Gastrocnemius medialis (tissue), 4 donors: ENCODE measurements at regions not wholly inside any gene's neighbourhood (a gene's known extent, or its start where the extent isn't known, plus 50 kb on each side); places are given as distances from the start of the nearest gene placed in this dataset.

ENCODE experiments used
- ATAC-seq, 2 donors: fragments of 150-250 bp; one replicate each; pipeline ENCODE4 v1.9.1; 2016
- DNase-seq, 2 donors: peaks; one replicate each; pipeline ENCODE4 v3.0.0-alpha.2; 2019
- H3K27ac ChIP-seq, 4 donors: fragments of 200-600 bp; sonication (generic); 1 replicate in 1 of 4; 2 replicates in 3 of 4; pipeline ENCODE4 v1.5.1; 2016 to 2018; ENCODE audit warnings: mild to moderate bottlenecking in 2 of 4, moderate library complexity in 1 of 4
- H3K27me3 ChIP-seq, 3 donors: fragments of 200-600 bp; sonication (generic) in 2 of 3; 1 replicate in 1 of 3; 2 replicates in 2 of 3; pipeline versions ENCODE4 v1.5.1 to v1.6.0; 2016 to 2019; ENCODE audit warnings: mild to moderate bottlenecking in 1 of 3, moderate library complexity in 1 of 3
- H3K36me3 ChIP-seq, 2 donors: fragments of 200-600 bp; sonication (generic) in 1 of 2; one replicate each; pipeline ENCODE4 v1.5.1; 2017 to 2018
- H3K4me1 ChIP-seq, 2 donors: fragments of 200-600 bp; sonication (generic) in 1 of 2; one replicate each; pipeline ENCODE4 v1.5.1; 2016 to 2017; ENCODE audit warnings: mild to moderate bottlenecking in 2 of 2
- H3K4me3 ChIP-seq, 4 donors: fragments of 200-600 bp; sonication (generic) in 3 of 4; 1 replicate in 1 of 4; 2 replicates in 3 of 4; pipeline ENCODE4 v1.5.1; 2016 to 2019; ENCODE audit warnings: mild to moderate bottlenecking in 2 of 4
- H3K9me3 ChIP-seq, 3 donors: fragments of 200-600 bp; sonication (generic) in 2 of 3; 1 replicate in 1 of 3; 2 replicates in 2 of 3; pipeline ENCODE4 v1.5.1; 2016 to 2019
- CTCF ChIP-seq, 5 experiments: fragments of 450-650 bp in 3 of 5; fragments of 200-600 bp in 2 of 5; sonication (generic) in 2 of 5; IDR thresholded peaks in 4 of 5; conservative IDR thresholded peaks in 1 of 5; 1 replicate in 4 of 5; 2 replicates in 1 of 5; pipeline ENCODE4 v1.5.1; 2016 to 2019; ENCODE audit warnings: antibody characterized with exemption in 5 of 5, mild to moderate bottlenecking in 3 of 5, moderate library complexity in 3 of 5
- POLR2A ChIP-seq, 2 donors: fragments of 450-650 bp; IDR thresholded peaks; one replicate each; pipeline ENCODE4 v1.6.1; 2017; ENCODE audit warnings: antibody characterized with exemption in 2 of 2, mild to moderate bottlenecking in 2 of 2, moderate library complexity in 2 of 2
- in situ Hi-C, 4 donors: fragments of 200-750 bp; cut with MboI; loops; one replicate each; pipeline versions ENCODE4 v1.15.0 to v1.8.0; 2017; ENCODE audit warnings: low sequenced_read_pairs in 4 of 4
- intact Hi-C: fragments of 100-400 bp; cut with DNase I; formaldehyde crosslinking; loops from one replicate; pipeline ENCODE4 v1.15.1; 2023; ENCODE audit warnings: low total_unique reads

- no peaks in the 10 kb centered on the region for H3K36me3 ChIP-seq
- H3K27me3 ChIP-seq, result no peaks in the 10 kb centered on the region
- in situ Hi-C loops (no loop called here), intact Hi-C loops (no loop called here)
- no peaks in the 10 kb centered on the region for H3K9me3 ChIP-seq
- DNase-seq, result no peak
- H3K4me1 ChIP-seq, result peaks cover 0 to 9% of the 10 kb centered on the region in 2 donors
- no peak overlapping the region for H3K4me3 ChIP-seq
- no peak overlapping the region for H3K27ac ChIP-seq
- no peak for ATAC-seq
- TF ChIP-seq CTCF (IDR thresholded peaks at IDR 0.05 in 4 of 5, conservative IDR thresholded peaks at IDR 0.05 in 1 of 5) (no peak), POLR2A (IDR thresholded peaks at IDR 0.05) (no peak)
These were observed 367.1 kb downstream of the GPD2 start for GRCh38 chr2:156803243-156803642.

GRCh38 chr2:156803967-156804366 is 367.8 kb downstream of the GPD2 start:
- in situ Hi-C loops (no loop called here), intact Hi-C loops (no loop called here)
- Histone ChIP-seq H3K27me3 (no peaks in the 10 kb centered on the region), H3K36me3 (no peaks in the 10 kb centered on the region), H3K4me3 (no peak overlapping the region), H3K4me1 (peaks cover 0 to 9% of the 10 kb centered on the region in 2 donors), H3K9me3 (no peaks in the 10 kb centered on the region), H3K27ac (no peak overlapping the region)
- DNase-seq (no peak), ATAC-seq (no peak)
- no peak for TF ChIP-seq CTCF (IDR thresholded peaks at IDR 0.05 in 4 of 5, conservative IDR thresholded peaks at IDR 0.05 in 1 of 5)
- no peak for TF ChIP-seq POLR2A (IDR thresholded peaks at IDR 0.05)

- H3K9me3 ChIP-seq, result no peaks in the 10 kb centered on the region
- no peaks in the 10 kb centered on the region for H3K27me3 ChIP-seq
- in situ Hi-C loops, result no loop called here
- no peaks in the 10 kb centered on the region for H3K4me1 ChIP-seq
- no peak overlapping the region for H3K27ac ChIP-seq
- TF ChIP-seq POLR2A (IDR thresholded peaks at IDR 0.05), result no peak
- TF ChIP-seq CTCF (IDR thresholded peaks at IDR 0.05 in 4 of 5, conservative IDR thresholded peaks at IDR 0.05 in 1 of 5), result no peak
- intact Hi-C loops, result no loop called here
- no peak for DNase-seq
- no peak overlapping the region for H3K4me3 ChIP-seq
- no peak for ATAC-seq
- H3K36me3 ChIP-seq, result no peaks in the 10 kb centered on the region
These were observed 373.9 kb downstream of the GPD2 start for GRCh38 chr2:156810094-156810493.

- intact Hi-C loops (no loop called here), in situ Hi-C loops (no loop called here)
- no peak for ATAC-seq
- TF ChIP-seq POLR2A (IDR thresholded peaks at IDR 0.05) (no peak), CTCF (IDR thresholded peaks at IDR 0.05 in 4 of 5, conservative IDR thresholded peaks at IDR 0.05 in 1 of 5) (no peak)
- H3K4me3 ChIP-seq, result no peak overlapping the region
- H3K9me3 ChIP-seq, result no peaks in the 10 kb centered on the region
- no peak for DNase-seq
- no peaks in the 10 kb centered on the region for H3K4me1 ChIP-seq
- no peaks in the 10 kb centered on the region for H3K36me3 ChIP-seq
- H3K27me3 ChIP-seq, result no peaks in the 10 kb centered on the region
- H3K27ac ChIP-seq, result no peak overlapping the region
These were observed 376.3 kb downstream of the GPD2 start for GRCh38 chr2:156812496-156812895.

GRCh38 chr2:156817430-156817829 is 381.3 kb downstream of the GPD2 start:
- intact Hi-C loops, result no loop called here
- Histone ChIP-seq H3K36me3 (no peaks in the 10 kb centered on the region), H3K27ac (no peak overlapping the region), H3K27me3 (no peaks in the 10 kb centered on the region), H3K4me3 (no peak overlapping the region), H3K4me1 (no peaks in the 10 kb centered on the region), H3K9me3 (no peaks in the 10 kb centered on the region)
- in situ Hi-C loops, result no loop called here
- DNase-seq (no peak), ATAC-seq (no peak)
- no peak for TF ChIP-seq CTCF (IDR thresholded peaks at IDR 0.05 in 4 of 5, conservative IDR thresholded peaks at IDR 0.05 in 1 of 5)
